ENCODE measurements at regions not wholly inside any gene's neighbourhood (a gene's known extent, or its start where the extent isn't known, plus 50 kb on each side); places are given as distances from the start of the nearest gene placed in this dataset.

DNA sequence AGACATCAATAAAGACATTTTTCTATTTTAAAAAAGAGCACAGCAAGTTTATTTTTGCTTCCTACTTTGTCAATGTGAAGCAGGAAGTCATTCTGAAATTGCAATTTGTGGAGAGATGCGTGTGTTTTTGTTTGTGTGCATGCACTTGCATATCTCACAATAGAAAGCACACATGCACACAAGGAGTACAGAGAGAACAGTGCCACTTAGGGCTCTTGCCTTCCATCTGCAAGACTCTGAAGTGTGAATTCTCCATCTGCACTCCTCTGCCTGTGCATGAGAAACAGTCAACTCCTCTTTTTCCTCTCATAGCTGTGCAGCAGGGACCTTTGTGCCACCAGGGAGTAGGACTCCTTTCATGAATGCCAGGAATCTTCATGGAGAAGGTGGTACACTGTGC, 316.3 kb upstream of the CNR1 start:
- no peak overlapping the region for H3K27ac ChIP-seq (ENCODE audit: low read depth, low read length, severe bottlenecking)
- no CpG with 5 or more reads among the region's 1 CpG for WGBS, 2 experiments (ENCODE audit: insufficient coverage in 2 of 2)

DNA sequence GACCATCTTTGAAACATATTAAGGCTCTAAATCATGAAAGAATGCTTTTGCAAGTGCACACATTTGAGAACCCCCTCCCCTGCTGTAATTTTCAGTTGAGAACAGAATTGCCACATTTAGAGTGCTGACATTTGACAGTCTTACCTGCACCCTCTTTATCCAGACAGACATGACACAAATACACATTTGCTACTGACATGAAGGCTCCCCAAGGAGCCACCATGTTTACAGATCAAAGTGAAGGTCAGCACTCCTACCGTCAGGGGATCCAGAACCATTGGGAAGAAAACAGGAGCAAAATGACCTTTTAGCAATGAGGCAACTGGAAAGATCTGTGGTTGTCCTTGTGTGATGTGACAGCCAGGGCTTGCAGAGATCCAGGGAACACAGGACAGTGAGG, 315.4 kb upstream of the CNR1 start:
- H3K9me3 ChIP-seq (ENCODE audit: control insufficient read depth, low read length), result peaks cover 8% of the 10 kb centered on the region
- 82 to 100% methylated on average over 1 of the region's 1 CpG for WGBS, 2 experiments (ENCODE audit: insufficient coverage in 2 of 2)
- H3K4me1 ChIP-seq (ENCODE audit: control insufficient read depth, insufficient read depth, low read length, poor library complexity, severe bottlenecking), result no peaks in the 10 kb centered on the region
- H3K4me3 ChIP-seq (ENCODE audit: extremely low read depth, insufficient read depth, low read length, poor library complexity, severe bottlenecking), result no peak overlapping the region
- H3K36me3 ChIP-seq (ENCODE audit: control insufficient read depth, insufficient read depth, low read length), result no peaks in the 10 kb centered on the region
- H3K27ac ChIP-seq (ENCODE audit: low read depth, low read length, severe bottlenecking), result no peak overlapping the region

More for the DNA sequence above, 316.3 kb upstream of the CNR1 start:
- H3K9me3 ChIP-seq (ENCODE audit: control insufficient read depth, low read length), result peaks cover 3% of the 10 kb centered on the region
- no peaks in the 10 kb centered on the region for H3K36me3 ChIP-seq (ENCODE audit: control insufficient read depth, insufficient read depth, low read length)
- no peak overlapping the region for H3K4me3 ChIP-seq (ENCODE audit: extremely low read depth, insufficient read depth, low read length, poor library complexity, severe bottlenecking)
- no peaks in the 10 kb centered on the region for H3K4me1 ChIP-seq (ENCODE audit: control insufficient read depth, insufficient read depth, low read length, poor library complexity, severe bottlenecking)

DNA sequence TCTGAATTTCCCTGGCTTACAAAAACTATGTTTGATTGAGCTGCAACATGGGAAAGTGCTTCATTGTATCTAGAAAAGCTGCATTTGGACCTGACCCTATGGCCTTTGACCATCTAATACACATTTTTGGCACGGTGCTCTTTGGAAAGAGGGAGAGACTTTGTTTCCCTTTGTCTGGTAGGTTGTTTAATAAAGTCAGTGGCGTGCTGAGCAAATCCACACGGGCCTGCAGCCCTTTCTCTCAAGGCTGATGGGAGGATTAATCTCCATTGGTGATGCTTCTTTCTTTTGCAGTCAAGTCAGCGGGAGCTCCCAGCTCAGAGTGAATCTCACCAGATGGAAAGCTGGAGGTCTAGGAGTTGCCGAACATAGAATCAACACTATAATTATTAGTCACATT, 314.7 kb upstream of the CNR1 start:
- WGBS, 2 experiments (ENCODE audit: insufficient coverage in 2 of 2), result 83 to 90% methylated on average over 2 to 3 of the region's 5 CpGs
- Histone ChIP-seq H3K36me3 (ENCODE audit: control insufficient read depth, insufficient read depth, low read length) (no peaks in the 10 kb centered on the region), H3K4me3 (ENCODE audit: extremely low read depth, insufficient read depth, low read length, poor library complexity, severe bottlenecking) (no peak overlapping the region), H3K4me1 (ENCODE audit: control insufficient read depth, insufficient read depth, low read length, poor library complexity, severe bottlenecking) (no peaks in the 10 kb centered on the region), H3K27ac (ENCODE audit: low read depth, low read length, severe bottlenecking) (no peak overlapping the region), H3K9me3 (ENCODE audit: control insufficient read depth, low read length) (peaks cover 8% of the 10 kb centered on the region)

DNA sequence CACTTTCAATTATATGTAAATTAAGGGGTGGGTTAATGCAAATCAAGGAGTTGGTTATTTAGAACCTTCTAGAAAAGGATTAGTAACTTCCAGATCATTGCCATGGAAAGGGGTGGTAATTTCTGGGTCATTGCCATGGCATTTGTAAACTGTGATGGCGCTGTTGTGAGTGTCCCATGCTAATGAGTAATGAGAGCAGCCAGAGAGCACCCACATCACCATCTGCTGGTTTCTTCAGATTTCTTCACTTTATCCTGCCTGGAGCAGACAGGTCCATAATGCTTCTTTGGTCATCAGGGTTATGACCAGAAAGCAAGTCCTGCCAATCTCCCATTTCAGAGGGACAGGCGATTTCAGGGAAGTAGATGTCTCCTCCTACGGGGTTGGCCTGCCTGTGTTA, 311.3 kb upstream of the CNR1 start:
- 93 to 94% methylated on average over 2 of the region's 3 CpGs for WGBS, 2 experiments (ENCODE audit: insufficient coverage in 2 of 2)
- no peaks in the 10 kb centered on the region for H3K4me1 ChIP-seq (ENCODE audit: control insufficient read depth, insufficient read depth, low read length, poor library complexity, severe bottlenecking)
- H3K36me3 ChIP-seq (ENCODE audit: control insufficient read depth, insufficient read depth, low read length), result no peaks in the 10 kb centered on the region
- H3K27ac ChIP-seq (ENCODE audit: low read depth, low read length, severe bottlenecking), result no peak overlapping the region
- peaks cover 8% of the 10 kb centered on the region for H3K9me3 ChIP-seq (ENCODE audit: control insufficient read depth, low read length)
- H3K4me3 ChIP-seq (ENCODE audit: extremely low read depth, insufficient read depth, low read length, poor library complexity, severe bottlenecking), result no peak overlapping the region

DNA sequence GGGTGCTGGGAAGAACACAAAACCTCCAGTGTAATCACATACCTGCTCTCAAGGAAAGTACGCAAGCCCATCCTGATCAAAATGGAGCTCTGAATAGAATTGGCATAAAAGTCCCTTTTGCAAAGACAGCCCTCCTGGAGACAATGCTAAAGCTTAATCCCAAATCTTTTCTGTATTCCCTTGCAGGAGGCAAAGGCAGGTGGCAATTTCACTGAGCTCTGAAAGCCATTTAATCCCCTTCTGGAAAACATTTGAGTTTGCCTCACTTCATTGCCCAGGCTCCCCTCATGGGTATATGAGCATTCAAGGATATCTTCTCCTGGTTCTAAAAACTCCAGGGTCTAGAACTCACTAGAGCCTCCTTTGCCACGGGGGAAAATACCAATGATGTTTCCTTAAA, 310.2 kb upstream of the CNR1 start:
- H3K4me1 ChIP-seq (ENCODE audit: control insufficient read depth, insufficient read depth, low read length, poor library complexity, severe bottlenecking), result no peaks in the 10 kb centered on the region
- H3K9me3 ChIP-seq (ENCODE audit: control insufficient read depth, low read length), result peaks cover 8% of the 10 kb centered on the region
- WGBS, 2 experiments (ENCODE audit: insufficient coverage in 2 of 2), result 67 to 80% methylated on average over 1 of the region's 2 CpGs
- H3K27ac ChIP-seq (ENCODE audit: low read depth, low read length, severe bottlenecking), result no peak overlapping the region
- no peaks in the 10 kb centered on the region for H3K36me3 ChIP-seq (ENCODE audit: control insufficient read depth, insufficient read depth, low read length)
- H3K4me3 ChIP-seq (ENCODE audit: extremely low read depth, insufficient read depth, low read length, poor library complexity, severe bottlenecking), result no peak overlapping the region

DNA sequence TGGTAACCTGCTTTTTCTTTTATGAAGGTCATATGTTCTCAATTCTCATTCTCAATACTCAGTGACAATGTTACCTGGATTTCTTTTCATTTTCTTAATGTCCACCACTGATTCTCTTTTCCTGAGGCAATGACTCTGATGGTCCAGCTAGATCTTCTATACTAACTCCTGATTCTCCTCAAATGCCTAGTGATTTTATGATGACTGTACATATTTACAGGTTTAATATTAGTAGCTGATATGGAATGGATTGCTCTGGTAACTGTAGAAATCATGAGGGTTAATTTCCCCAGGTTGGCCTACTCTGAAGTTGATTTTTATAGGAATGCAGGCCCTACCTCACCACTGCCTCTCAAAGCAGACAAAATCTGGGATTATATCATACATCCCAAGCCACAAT, 308.6 kb upstream of the CNR1 start:
- Histone ChIP-seq H3K9me3 (ENCODE audit: control insufficient read depth, low read length) (peaks cover 8% of the 10 kb centered on the region), H3K4me1 (ENCODE audit: control insufficient read depth, insufficient read depth, low read length, poor library complexity, severe bottlenecking) (no peaks in the 10 kb centered on the region), H3K27ac (ENCODE audit: low read depth, low read length, severe bottlenecking) (no peak overlapping the region), H3K4me3 (ENCODE audit: extremely low read depth, insufficient read depth, low read length, poor library complexity, severe bottlenecking) (no peak overlapping the region), H3K36me3 (ENCODE audit: control insufficient read depth, insufficient read depth, low read length) (no peaks in the 10 kb centered on the region)

DNA sequence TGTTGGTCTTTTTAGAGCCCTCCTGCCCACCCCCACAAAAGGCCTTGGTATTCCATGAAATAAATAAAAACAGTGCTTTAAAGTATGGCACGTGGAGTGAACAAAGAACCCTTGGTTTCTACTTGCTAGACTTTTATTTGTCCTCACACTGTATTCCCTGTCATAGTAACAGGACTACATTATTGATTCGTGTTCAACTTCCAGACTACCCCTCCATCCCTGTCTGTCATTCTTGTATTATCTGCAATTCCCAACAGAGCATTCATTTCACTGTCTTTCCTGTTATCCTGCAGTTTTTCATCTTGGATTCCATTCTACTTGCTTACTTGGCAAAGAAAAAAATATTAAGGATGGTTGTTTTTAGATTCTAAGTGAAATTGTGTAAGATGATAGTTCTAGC, 307.4 kb upstream of the CNR1 start:
- 89 to 95% methylated on average over 2 of the region's 2 CpGs for WGBS, 2 experiments (ENCODE audit: insufficient coverage in 2 of 2)
- Histone ChIP-seq H3K4me3 (ENCODE audit: extremely low read depth, insufficient read depth, low read length, poor library complexity, severe bottlenecking) (no peak overlapping the region), H3K27ac (ENCODE audit: low read depth, low read length, severe bottlenecking) (no peak overlapping the region), H3K4me1 (ENCODE audit: control insufficient read depth, insufficient read depth, low read length, poor library complexity, severe bottlenecking) (no peaks in the 10 kb centered on the region), H3K36me3 (ENCODE audit: control insufficient read depth, insufficient read depth, low read length) (no peaks in the 10 kb centered on the region), H3K9me3 (ENCODE audit: control insufficient read depth, low read length) (peaks cover 8% of the 10 kb centered on the region)

- 60 to 83% methylated on average over 7 of the region's 11 CpGs for WGBS, 2 experiments (ENCODE audit: insufficient coverage in 2 of 2)
Observed at GRCh38 chr6:88472851-88473525, 306.8 kb upstream of the CNR1 start.

DNA sequence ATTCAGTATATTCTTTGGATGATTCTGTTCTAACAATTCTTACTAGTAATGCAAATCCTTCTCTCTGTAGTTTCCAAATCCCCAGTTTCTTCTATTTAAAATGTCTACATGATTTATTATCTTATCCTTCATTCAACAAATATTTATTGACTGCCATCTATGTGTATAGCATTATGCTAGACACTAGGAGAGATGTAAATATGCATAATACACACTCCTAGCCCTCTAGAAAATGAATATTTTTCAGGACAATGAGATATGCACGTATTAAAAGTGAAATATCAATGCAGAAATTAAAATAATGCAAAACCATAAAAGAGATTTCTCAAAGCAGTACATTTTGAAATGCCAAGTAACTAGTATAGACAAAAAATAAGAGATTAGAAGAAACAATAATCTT, 293.5 kb upstream of the CNR1 start:
- Histone ChIP-seq H3K4me1 (ENCODE audit: control insufficient read depth, insufficient read depth, low read length, poor library complexity, severe bottlenecking) (no peaks in the 10 kb centered on the region), H3K36me3 (ENCODE audit: control insufficient read depth, insufficient read depth, low read length) (no peaks in the 10 kb centered on the region), H3K27ac (ENCODE audit: low read depth, low read length, severe bottlenecking) (no peak overlapping the region), H3K4me3 (ENCODE audit: extremely low read depth, insufficient read depth, low read length, poor library complexity, severe bottlenecking) (no peak overlapping the region), H3K9me3 (ENCODE audit: control insufficient read depth, low read length) (no peaks in the 10 kb centered on the region)
- WGBS, 2 experiments (ENCODE audit: insufficient coverage in 2 of 2), result no CpG with 5 or more reads among the region's 1 CpG

More at GRCh38 chr6:88472851-88473525, 306.8 kb upstream of the CNR1 start:
- Histone ChIP-seq H3K4me3 (ENCODE audit: extremely low read depth, insufficient read depth, low read length, poor library complexity, severe bottlenecking) (no peak overlapping the region), H3K9me3 (ENCODE audit: control insufficient read depth, low read length) (peaks cover 8% of the 10 kb centered on the region), H3K4me1 (ENCODE audit: control insufficient read depth, insufficient read depth, low read length, poor library complexity, severe bottlenecking) (no peaks in the 10 kb centered on the region), H3K27ac (ENCODE audit: low read depth, low read length, severe bottlenecking) (no peak overlapping the region), H3K36me3 (ENCODE audit: control insufficient read depth, insufficient read depth, low read length) (no peaks in the 10 kb centered on the region)

DNA sequence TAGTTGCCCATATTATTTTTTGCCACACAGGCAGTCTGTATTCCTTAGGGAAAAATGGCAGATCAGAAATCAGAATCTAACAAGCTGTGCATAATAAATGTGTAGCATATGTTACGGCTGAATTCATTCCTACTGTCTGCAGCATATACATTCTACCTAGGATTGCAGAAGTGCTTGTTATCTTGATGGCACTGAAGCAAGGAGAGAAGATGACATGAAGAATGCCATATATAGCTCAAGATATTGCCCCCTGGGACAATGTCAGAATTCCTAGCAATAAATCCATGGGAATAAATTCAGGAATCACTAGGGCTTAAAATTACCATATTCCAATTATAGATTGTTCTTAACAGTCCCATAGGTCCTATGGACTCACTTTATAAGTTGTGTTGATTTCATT, 293.0 kb upstream of the CNR1 start:
- Histone ChIP-seq H3K36me3 (ENCODE audit: control insufficient read depth, insufficient read depth, low read length) (no peaks in the 10 kb centered on the region), H3K4me1 (ENCODE audit: control insufficient read depth, insufficient read depth, low read length, poor library complexity, severe bottlenecking) (no peaks in the 10 kb centered on the region), H3K9me3 (ENCODE audit: control insufficient read depth, low read length) (no peaks in the 10 kb centered on the region), H3K27ac (ENCODE audit: low read depth, low read length, severe bottlenecking) (no peak overlapping the region), H3K4me3 (ENCODE audit: extremely low read depth, insufficient read depth, low read length, poor library complexity, severe bottlenecking) (no peak overlapping the region)
- no CpG with 5 or more reads among the region's 1 CpG for WGBS, 2 experiments (ENCODE audit: insufficient coverage in 2 of 2)

GRCh38 chr6:88458662-88459061, 292.5 kb upstream of the CNR1 start:
- 100% methylated on average over 1 of the region's 3 CpGs; no CpG with 5 or more reads in 1 of the 2 experiments for WGBS, 2 experiments (ENCODE audit: insufficient coverage in 2 of 2)

More at GRCh38 chr6:88458662-88459061, 292.5 kb upstream of the CNR1 start:
- Histone ChIP-seq H3K4me1 (ENCODE audit: control insufficient read depth, insufficient read depth, low read length, poor library complexity, severe bottlenecking) (no peaks in the 10 kb centered on the region), H3K27ac (ENCODE audit: low read depth, low read length, severe bottlenecking) (no peak overlapping the region), H3K4me3 (ENCODE audit: extremely low read depth, insufficient read depth, low read length, poor library complexity, severe bottlenecking) (no peak overlapping the region), H3K36me3 (ENCODE audit: control insufficient read depth, insufficient read depth, low read length) (no peaks in the 10 kb centered on the region), H3K9me3 (ENCODE audit: control insufficient read depth, low read length) (no peaks in the 10 kb centered on the region)

Measured in mesodermal cell (in vitro differentiated cells).